ENCODE measurements at regions not wholly inside any gene's neighbourhood (a gene's known extent, or its start where the extent isn't known, plus 50 kb on each side); places are given as distances from the start of the nearest gene placed in this dataset.
A peak's percentile ranks its signal among the peaks of the same experiment; 100 is the strongest.

DNA sequence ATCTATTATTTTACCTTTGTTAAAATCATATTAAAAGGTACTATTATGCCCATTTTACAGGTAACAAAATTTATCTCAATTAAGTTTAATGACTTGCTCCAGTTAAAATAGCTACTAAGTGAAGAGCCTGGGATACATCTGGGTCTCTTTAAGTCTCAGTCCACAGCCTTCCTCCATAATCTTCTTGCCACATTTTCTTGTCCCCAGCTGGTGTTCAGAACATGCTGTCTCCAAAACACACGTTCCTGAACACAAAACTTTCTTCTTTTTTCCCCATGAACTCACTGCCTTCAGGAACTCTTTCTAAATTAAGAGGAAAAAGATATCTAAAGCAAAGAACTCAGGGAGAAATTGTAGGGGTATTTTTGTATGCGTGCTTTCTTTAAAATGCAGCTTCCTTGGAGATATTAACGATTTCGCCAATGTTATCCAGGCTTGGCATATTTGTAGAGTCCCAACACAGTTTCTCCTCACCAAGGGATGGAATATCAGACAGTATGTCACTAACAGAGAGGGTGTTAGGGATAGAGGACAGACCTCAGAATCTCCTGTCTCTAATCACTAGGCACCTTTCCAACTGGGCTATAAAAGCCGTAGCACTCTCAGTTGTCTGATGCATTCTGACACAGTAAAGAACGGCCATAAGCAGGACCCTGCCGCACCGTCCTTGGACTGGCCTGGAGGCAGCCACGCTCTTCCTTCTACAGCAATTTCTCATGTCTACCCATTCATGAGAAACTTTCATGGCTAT is 232.8 kb upstream of the BLID start:
- TF ChIP-seq, protein P1, sequence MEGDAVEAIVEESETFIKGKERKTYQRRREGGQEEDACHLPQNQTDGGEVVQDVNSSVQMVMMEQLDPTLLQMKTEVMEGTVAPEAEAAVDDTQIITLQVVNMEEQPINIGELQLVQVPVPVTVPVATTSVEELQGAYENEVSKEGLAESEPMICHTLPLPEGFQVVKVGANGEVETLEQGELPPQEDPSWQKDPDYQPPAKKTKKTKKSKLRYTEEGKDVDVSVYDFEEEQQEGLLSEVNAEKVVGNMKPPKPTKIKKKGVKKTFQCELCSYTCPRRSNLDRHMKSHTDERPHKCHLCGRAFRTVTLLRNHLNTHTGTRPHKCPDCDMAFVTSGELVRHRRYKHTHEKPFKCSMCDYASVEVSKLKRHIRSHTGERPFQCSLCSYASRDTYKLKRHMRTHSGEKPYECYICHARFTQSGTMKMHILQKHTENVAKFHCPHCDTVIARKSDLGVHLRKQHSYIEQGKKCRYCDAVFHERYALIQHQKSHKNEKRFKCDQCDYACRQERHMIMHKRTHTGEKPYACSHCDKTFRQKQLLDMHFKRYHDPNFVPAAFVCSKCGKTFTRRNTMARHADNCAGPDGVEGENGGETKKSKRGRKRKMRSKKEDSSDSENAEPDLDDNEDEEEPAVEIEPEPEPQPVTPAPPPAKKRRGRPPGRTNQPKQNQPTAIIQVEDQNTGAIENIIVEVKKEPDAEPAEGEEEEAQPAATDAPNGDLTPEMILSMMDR (IDR thresholded peaks at IDR 0.05; ENCODE audit: low read depth, low read length), result no peak
- DNase-seq (ENCODE audit: extremely low read depth, low read depth), result no peak

DNA sequence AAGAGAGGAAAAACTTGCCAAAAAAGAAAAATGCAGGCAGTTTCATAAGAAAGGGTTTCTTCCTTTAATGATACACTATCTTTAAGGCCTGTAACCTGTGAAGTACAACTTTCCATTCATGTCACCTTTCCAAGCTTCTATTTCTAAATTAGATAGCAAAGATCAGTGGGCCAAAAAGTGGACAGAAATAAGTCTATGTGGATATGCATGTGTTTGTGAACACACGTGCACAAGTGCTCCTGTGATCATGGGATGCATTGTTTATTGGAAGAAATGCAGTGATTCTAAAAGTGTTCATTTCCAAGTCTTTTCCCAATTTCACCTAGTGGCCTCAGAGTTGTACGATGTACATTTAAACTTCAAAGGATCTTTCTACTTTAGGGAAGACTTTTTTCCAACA is 230.0 kb upstream of the BLID start:
- TF ChIP-seq, protein P1 (IDR thresholded peaks at IDR 0.05; ENCODE audit: low read depth, low read length), result no peak
- DNase-seq (ENCODE audit: extremely low read depth, low read depth), result no peak

DNA sequence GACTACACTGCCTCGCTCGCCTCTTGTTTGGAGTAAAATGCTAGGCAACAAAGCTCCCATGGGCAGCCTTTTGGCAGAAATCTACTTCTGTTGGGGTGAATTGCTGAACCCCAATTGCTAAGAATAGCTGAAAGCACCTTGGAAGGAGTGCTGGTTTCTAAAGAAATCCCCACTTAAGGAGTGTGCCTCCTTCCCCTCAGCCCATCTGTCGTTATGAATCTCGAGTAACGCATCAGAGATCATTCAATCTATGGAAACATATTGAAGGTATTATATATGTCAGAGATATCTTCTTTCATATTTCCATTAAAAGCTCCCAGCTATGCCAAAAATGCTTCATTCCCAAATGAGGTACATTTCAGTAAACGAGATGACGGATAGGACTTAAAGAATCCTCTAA is 229.6 kb upstream of the BLID start:
- no peak for DNase-seq (ENCODE audit: extremely low read depth, low read depth)

DNA sequence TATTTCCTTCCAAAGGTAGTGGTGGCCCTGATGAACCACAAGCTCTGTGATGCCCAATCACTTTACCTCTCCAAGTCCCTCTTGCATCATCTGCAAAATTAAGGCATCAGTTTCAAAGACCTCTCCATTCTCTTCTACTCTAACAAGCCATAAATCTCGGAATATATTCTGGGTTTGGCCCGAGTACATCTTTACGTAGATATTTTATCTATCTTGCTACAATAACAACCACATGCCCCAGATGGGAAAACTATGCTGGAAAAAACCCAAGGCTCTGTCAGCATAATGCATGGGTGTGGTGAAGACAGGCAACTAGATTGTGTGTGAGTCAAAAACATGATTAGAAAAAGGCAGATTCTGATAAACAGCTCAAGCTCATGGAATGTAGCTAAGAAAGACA is 228.2 kb upstream of the BLID start:
- DNase-seq (ENCODE audit: extremely low read depth, low read depth), result peak; percentile 82
- TF ChIP-seq, protein P1 (IDR thresholded peaks at IDR 0.05; ENCODE audit: low read depth, low read length), result no peak

More for the DNA sequence above, 229.6 kb upstream of the BLID start:
- TF ChIP-seq, protein P1 (IDR thresholded peaks at IDR 0.05; ENCODE audit: low read depth, low read length), result no peak

DNA sequence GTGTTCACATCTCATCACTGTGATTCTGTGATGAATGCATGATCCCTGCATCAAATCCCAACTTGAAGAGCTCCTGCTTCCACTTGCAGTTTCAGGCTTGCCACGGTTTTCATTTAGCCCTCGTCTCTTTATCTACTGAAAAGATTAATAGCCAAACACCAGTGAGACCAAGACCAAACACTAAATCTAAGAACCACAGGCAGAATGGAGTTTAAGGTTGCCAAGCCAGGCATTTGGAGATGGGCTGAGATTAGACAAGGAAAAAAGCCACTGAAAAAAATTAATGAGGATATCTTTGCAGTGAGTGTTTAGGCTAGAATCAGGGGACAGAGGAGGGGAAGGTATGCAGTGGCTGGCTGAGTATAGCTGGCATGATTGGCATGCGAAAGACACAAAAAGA is 227.2 kb upstream of the BLID start:
- no peak for DNase-seq (ENCODE audit: extremely low read depth, low read depth)
- TF ChIP-seq, protein P1 (IDR thresholded peaks at IDR 0.05; ENCODE audit: low read depth, low read length), result no peak

DNA sequence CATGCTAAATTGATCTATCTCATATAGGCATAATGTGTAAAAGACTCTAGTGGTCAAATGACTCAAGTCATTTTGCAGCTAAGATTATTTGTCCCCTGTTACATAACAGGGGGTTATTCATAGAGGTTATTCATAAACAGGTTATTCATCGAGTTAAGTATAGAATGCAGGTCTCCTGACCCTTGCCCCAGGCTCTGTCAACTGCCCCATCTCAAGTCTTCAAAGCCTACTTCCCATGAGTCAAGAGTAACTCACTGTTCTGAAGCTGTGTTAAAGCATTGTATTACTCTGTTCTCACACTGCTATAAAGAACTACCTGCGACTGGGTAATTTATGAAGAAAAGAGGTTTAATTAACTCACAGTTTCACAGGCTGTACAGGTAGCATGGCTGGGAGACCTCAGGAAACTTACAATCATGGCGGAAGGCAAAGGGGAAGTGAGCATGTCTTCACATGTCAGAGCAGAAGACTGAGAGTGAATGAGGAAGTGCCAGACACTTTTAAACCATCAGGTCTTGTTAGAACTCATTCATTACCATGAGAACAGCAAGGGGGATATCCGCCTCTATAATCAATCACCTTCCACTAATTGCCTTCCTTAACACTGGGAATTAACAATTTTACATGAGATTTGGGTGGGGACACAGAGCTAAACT is 226.2 kb upstream of the BLID start:
- TF ChIP-seq, protein P1 (IDR thresholded peaks at IDR 0.05; ENCODE audit: low read depth, low read length), result no peak
- DNase-seq (ENCODE audit: extremely low read depth, low read depth), result no peak

DNA sequence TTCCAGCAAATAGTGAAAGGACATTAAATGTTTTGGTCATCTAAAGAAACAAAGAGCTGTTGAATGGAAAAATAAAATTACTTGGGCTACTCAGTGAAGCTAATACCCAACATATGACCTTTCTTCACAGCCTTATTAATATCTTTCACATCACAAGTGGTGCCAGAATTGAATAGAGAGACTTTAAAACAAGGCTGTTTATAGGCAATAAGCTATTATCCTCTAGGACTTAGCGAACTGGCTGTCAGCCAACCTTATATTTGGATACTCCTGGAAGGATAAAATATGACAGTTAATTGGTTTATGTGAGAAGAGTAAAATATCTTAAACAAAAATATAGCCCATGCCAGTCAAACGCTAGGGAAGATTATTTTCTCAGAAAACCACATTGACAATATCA is 225.5 kb upstream of the BLID start:
- no peak for DNase-seq (ENCODE audit: extremely low read depth, low read depth)
- TF ChIP-seq, protein P1 (IDR thresholded peaks at IDR 0.05; ENCODE audit: low read depth, low read length), result no peak
